ENCODE measurements at regions not wholly inside any gene's neighbourhood (a gene's known extent, or its start where the extent isn't known, plus 50 kb on each side); places are given as distances from the start of the nearest gene placed in this dataset.
"Not testable (repeated sequence)": the region's sequence is repeated elsewhere in the genome, so short reads cannot be mapped to it uniquely, and the experiment has no call there.

DNA sequence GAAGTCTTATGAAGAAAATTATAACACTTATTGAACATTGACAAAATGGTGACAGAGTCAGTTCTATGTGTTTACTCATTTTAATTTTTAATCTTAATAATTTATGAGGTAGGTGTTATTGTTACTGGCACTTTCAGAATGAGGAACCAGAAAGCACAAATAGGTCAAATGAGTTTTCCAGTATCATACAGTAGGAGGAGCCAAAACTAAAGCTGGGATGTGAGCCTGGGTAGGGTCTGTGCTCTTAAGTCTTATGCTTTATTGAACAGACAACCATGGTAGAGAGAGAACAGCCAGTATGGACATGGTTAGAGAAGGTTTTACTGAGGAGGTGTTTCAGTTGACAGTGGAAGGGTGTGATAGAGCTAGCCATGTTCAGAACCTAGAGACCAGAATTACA lies 775.7 kb downstream of the TMTC2 start:
- no peak for DNase-seq (ENCODE audit: low read depth in 4 of 4, low spot score in 3 of 4)

DNA sequence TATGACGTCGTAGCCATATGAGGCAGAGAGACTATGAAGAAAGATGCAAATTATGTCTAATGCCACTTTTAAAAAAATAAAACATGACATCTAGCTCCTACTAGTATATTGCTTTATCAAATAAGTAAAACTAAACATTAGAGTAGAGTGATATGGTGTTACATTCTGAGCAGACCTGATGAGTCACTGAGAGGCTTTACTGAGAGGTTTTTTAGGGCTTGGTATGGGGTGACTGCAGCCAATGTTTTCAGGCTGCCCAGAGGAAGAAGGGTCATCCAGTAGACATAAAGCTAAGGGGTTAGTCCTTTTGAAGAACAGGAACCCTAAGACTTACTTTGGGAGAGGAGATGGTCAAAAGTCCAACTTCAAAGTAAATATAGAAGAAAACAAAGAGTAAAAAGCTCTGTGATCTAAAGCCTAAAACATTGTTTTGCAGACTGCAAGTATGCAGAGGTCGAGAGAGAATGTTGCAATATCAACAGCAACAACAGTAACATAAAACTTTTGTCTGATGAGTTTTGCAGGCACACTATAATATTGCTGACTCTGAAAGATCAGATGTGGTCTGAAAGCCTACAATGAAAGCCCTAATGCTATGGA lies 774.7 kb downstream of the TMTC2 start:
- DNase-seq (ENCODE audit: low read depth in 4 of 4, low spot score in 3 of 4), result no peak

DNA sequence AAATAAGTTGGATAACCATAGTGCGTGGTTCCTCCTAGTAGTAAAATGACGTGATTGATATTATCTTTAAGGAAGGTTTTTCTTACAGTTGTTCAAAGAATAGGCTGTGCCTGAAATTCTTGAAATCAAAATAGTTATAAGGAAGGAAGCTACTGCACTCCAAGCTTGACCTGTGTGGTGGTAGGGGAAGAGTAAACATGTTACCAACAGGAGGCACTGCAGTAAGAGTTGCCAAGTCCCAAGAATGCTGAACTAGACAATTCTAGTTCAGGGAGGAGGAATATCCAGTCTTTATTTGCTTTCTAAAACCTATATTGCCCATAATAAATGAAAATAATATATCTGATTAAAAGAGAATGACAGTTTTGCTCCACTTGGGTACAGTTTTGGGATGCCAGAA lies 764.5 kb downstream of the TMTC2 start:
- no peak for DNase-seq (ENCODE audit: low read depth in 4 of 4, low spot score in 3 of 4)

DNA sequence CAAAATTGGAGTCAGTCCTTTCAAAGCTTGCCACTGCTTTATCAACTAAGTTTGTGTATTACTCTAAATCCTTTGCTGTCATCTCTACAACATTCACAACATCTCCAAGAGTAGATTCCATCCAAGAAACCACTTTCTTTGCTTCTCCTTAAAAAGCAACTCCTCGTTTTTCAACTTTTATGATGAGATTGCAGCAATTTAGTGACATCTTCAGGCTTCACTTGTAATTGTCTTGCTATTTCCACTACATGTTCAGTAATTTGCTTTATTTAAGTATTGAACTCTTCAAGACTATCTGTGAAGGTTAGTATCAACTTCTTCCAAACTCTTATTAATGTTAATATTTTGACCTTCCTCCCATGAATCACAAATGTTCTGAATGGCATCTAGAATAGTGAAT lies 747.9 kb downstream of the TMTC2 start:
- DNase-seq (ENCODE audit: low read depth in 4 of 4, low spot score in 3 of 4), result no peak

DNA sequence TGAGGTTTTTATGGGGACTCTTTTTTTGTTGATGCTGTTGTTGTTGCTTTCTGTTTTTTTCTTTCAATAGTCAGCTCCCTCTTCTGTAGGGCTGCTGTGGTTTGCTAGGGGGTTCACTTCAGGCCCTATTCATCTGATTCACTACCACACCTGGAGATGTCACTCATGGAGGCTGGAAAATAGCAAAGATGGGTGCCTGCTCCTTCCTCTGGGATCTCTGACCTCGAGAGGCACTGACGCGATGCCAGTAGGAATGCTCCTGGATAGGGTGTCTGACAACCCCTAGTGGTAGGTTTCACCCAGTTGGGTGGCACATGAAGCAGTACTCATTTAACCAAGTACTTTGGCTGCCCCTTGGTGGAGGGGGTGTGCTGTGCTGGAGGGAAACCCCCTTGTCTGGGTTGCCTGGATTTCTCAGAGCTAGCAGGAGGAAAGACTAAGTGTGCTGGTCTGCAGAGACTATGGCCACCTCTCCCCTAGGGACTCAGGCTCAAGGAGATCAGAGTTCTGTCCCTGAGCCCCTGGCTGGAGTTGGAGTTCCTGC lies 745.5 kb downstream of the TMTC2 start:
- no peak for DNase-seq (ENCODE audit: low read depth in 4 of 4, low spot score in 3 of 4)

DNA sequence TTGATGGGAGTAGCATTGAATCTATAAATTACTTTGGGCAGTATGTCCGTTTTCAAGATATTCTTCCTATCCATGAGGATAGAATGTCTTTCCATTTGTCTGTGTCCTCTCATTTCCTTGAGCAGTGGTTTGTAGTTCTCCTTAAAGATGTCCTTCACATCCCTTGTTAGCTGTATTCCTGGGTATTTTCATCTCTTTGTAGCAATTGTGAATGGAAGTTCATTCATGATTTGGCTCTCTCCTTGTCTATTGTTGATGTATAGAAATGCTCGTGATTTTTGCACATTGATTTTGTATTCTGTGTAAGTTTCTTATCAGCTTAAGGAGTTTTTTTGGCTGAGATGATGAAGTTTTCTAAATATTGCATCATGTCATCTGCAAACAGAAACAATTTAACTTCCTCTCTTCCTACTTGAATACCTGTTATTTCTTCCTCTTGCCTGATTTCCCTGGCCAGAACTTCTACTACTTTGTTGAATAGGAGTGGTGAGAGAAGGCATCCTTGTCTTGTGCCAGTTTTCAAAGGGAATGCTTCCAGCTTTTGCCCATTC lies 741.0 kb downstream of the TMTC2 start:
- DNase-seq (ENCODE audit: low read depth in 4 of 4, low spot score in 3 of 4), result not testable (repeated sequence)

DNA sequence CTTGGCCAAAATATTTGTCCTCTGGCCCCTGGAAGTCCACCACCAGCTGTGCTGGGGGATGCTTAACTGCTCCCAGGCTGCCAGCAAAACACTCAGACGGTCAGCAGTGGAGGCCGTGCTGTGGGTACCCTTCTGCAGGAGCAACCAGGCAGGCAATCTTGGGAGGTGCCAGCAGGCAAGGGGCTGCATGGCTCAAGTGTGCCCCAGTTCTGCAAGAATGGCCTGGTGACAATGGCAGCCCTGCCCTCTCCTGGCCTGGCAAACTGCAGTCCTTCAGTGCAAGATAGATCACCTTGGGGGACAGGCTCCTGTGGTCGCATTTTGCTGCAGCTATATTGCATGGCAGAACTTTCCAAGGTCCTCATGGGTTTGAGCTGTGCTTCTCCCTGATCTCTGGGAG lies 728.3 kb downstream of the TMTC2 start:
- DNase-seq (ENCODE audit: low read depth in 4 of 4, low spot score in 3 of 4), result no peak

DNA sequence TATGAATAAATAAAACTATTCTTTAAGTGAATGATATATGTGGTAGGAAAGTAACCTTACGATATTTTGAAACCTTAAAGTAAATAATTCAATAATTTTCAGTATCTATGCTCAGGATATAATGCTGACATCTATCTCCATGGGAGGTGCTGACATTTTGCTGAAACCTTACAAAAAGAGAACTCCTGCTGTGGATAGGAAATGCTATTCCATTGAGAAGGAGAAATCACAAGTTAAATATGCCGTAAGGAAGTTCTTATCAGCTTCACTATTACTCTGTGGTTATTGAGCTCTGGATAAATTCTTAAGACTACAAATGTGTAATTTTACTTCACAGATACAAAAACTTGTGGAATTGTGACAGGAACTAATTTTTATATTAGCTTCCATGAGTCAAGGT lies 722.1 kb downstream of the TMTC2 start:
- no peak for DNase-seq (ENCODE audit: low read depth in 4 of 4, low spot score in 3 of 4)

DNA sequence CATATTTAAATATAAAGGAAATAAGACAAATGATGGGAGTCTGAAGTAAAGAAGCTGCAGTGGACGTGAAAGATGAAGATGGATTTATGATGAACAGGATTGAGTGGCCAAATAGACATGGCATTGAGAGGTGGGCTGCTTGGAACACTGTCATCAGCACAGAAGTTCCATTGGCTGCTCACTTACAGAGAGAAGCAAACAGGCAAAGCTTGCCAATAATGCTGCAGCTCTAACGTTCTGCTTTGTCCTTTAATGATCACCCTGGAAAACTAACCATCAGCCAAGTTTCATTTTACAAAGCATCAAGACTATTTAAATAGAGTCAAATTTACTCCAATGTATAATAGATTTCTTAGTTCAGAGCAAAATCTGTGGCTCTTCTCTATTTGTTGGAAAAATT lies 721.4 kb downstream of the TMTC2 start:
- no peak for DNase-seq (ENCODE audit: low read depth in 4 of 4, low spot score in 3 of 4)

DNA sequence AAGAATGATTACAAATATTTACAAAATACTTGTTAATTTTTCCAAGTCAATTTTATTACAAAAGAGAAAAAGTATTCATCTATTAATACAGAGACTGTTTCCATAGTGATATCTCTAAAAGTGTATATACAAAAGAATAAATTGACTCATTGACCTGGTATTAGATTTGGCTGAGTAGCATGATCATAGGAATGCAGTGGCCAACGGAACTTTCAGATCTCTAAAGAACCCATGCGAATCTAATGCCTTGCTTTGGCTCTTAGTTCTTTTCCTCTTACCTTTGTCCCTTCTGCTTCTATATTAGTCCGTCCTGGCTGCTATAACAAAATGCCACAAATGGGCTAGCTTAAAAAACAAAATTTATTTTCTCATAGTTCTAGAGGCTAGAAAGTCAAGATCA lies 717.8 kb downstream of the TMTC2 start:
- no peak for DNase-seq (ENCODE audit: low read depth in 4 of 4, low spot score in 3 of 4)

DNA sequence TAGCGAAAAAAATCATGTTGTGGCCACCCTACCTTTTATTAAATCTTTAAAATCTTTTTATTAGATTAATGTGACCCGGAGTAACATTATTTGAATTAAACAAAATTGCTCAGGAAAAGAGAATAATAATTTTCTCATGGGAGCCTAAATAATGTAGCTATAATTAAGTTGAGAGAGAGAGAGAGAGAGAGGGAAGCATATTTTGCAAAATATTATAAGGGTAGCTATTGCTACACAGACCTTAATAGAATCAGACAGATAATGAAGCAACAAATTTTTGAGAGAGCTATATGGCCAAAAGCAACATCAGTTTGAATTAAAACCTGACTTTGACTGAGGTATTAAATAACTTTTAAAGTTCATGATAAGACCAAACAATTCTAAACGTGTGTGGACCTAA lies 703.5 kb downstream of the TMTC2 start:
- no peak for DNase-seq (ENCODE audit: low read depth in 4 of 4, low spot score in 3 of 4)

DNA sequence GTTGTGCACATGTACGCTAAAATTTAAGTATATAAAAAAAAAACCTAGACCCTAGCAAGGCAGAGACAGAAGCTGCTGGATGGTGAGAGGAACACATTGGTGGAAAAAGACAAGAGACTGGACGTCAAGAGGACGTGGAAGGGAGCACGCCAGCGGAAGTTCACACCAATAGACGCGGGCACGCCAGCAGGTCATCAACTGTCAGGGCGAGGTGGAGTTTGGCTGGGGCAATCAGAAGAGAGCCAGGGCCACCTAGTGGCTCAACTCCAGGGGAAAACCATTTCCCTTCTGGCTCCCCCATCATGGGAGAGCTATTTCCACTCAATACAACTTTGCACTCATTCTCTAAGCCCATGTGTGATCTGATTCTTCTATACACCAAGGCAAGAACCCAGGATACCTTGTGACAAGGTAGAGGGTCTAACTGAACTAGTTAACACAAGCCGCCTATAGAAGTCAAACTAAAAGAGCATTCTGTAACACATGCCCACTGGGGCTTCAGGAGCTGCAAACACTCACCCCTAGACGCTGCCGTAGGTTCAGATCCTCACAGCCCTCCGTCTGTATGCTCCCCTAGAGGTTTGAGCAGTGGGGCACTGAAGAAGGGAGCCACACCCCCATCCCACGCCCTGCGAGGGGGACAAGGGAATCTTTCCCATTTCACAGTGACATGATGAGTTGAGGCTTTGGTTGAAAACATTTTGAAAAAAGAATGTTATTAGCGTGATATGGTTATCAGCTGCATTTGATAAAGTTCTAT lies 702.7 kb downstream of the TMTC2 start:
- no peak for DNase-seq (ENCODE audit: low read depth in 4 of 4, low spot score in 3 of 4)

DNA sequence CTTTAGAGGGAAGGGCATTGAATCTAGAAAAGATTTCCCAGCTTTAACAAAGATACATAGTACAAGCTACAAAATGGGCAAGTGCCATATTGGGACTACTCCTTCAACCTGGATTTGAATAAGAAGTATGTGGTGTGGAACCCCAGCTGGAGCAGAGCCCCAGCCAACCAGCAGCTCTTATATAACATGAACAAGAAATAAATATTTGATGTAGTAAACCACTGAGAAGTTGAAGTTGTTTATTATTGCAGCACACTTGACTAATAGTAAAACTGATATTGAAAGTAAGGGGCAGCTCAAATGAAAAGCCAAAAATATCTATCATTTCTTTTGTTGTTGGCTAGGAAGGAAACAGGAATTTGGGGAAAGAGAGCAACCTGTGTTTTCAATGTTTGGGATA lies 701.8 kb downstream of the TMTC2 start:
- no peak for DNase-seq (ENCODE audit: low read depth in 4 of 4, low spot score in 3 of 4)

DNA sequence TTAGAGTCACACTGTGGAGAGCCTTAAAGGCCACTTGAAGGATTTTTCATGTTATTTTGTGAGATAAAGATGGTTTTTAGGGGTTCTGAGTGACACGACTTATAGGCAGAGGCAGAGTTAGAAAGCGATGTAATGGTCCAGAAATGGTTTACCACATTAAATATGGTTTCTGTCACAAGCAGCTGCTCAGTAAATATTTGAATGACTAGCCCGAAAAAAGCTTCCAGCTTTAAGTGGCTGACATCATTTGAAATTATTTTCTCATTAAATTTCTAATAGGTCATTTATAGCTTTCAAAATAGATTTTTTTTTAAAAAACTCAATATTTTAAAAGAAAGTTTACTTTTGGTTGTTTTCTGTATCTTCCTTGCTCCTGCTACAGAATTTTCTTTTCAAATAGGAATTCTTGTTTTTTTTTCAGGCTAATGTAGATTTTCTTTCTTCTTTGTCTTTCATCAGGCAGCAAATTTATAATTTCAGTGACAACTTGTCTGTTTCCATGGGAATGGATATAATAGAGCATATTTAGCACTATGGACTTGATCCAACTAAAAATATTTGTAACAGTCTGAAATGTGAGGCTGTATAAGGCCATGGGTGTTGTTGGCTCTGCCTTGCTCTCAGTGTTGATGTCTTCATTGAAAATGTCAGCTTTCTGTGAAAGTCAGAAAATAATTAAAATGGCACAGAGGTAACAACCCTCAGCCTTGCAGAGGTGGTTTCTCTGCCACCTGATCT lies 700.0 kb downstream of the TMTC2 start:
- no peak for DNase-seq (ENCODE audit: low read depth in 4 of 4, low spot score in 3 of 4)

DNA sequence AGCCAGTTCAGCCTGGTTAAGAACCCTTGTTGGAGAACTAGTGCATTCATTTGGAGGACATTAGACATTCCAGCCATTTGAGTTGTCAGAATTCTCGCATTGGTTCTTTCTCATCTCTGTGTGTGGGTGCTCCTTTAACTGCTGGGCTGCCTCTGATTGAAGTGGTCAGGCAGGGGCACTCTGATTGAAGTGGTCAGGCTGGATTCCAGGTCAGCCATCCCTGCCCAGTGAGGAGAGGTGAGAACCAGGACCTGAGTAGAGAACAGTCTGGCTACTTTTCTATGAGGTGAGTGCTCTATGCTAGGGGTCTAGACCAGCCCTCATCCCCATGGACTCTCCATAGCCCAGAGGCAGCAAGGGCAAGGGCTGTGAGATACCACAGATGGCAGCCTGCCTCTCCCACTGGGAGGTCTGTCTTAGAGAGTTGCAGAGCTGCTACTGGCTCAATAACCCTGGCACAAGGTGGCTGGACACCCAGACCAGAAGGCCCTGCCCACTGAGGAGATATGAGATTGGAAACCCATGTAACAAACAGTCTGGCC lies 691.6 kb downstream of the TMTC2 start:
- DNase-seq (ENCODE audit: low read depth in 4 of 4, low spot score in 3 of 4), result no peak

DNA sequence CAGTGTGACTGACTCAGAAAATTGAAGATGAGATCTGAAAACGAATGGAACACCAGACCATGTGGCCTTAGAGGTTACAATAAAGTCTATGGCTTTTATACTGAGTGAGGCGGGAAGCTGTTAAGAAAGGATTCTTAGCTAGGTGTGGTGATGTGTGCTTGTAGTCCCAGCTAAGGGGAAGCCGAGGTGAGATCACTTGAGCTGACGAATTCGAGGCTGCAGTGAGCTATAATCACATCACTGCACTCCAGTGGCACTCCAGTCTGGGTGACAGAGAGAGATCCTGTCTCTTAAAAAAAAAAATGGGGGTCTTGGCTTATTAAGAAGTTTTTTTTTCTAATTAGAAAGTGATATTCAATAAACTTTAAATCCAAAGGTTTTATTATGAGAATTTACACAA lies 678.6 kb downstream of the TMTC2 start:
- no peak for DNase-seq (ENCODE audit: low read depth in 4 of 4, low spot score in 3 of 4)

DNA sequence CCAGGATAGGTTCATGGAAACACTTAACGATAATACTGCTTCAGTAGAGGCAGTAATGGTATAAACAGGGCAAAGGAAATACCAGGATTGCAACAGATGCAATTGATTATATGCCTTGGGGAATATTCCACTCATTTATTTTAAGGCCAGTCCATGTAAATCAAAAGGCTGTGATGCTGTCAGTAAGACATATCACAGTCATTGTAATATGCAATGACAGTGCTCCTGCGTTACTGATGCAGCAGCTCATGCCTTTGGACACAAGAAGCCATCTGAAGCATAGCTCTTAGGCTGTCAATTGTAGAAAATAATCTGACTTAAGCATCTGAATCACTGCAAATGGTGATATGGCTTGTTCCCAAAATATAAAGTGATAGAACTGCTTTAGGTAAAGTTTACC lies 674.8 kb downstream of the TMTC2 start:
- no peak for DNase-seq (ENCODE audit: low read depth in 4 of 4, low spot score in 3 of 4)

DNA sequence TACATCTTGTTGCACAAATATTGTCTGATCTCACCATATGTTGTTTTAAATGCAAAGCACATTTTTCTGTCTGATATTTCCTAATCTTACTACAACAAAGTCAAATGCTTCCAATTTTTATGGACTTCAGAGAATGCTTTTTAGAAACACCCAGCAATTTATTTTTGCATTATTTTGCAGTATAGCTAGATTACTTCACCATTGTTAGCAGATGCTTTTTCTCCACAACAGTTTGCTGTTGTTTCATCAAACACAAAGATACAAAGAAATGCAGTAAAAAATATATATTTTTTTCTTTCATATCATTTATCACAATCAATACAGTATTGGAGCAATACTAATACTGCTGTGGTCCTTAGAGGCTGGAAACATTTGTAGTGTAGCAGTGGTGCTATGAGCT lies 674.4 kb downstream of the TMTC2 start:
- DNase-seq (ENCODE audit: low read depth in 4 of 4, low spot score in 3 of 4), result no peak

DNA sequence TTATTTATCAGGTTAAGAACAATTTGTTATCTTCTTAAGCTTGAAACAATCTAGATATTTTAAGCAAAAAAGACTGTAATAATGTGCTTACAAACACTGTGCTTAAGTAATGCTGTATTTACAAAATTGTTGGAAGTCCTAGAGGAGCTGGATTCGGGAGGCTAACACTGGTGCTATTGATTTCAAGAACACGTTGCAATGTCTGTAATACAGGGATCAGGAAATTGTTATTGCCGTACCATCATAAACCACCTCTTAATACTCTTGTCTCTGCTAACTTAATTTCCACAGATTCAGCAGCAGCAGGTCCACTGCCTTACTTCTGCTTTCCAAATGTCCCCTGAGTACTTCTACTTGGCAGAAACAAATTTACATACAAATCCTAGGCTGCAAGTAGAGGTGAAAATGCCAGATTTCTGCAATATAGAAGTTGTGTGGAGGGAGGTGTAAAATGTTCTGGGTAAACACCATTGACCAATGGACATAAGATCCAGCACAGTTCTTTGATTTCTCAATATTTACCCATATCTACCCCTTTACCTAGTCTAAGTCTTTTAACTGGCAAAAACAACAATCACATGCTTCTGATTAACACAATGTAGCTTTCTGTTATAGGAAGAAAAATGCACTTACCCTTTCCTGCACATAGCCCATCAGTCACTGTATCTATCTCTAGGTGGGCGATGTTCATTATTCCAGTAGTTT lies 663.4 kb downstream of the TMTC2 start:
- DNase-seq (ENCODE audit: low read depth in 4 of 4, low spot score in 3 of 4), result no peak

DNA sequence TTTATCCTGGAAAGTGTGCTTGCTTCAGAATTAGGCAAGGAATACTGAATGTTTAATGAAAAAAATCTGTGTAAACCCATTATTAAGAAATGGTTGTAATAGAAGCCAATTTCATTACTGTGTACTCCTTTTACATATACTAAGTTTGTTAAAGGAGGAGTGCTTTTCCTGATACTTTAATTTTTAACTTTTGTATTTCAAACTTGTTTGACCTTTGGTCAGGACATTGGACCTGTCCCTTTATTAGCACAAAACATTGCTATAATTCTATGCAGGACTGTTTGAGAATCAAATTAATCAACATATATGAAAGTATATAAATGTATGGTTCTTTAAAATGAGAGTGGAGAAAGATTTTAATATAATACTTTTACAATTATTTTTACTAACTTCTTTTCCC lies 659.6 kb downstream of the TMTC2 start:
- no peak for DNase-seq (ENCODE audit: low read depth in 4 of 4, low spot score in 3 of 4)

DNA sequence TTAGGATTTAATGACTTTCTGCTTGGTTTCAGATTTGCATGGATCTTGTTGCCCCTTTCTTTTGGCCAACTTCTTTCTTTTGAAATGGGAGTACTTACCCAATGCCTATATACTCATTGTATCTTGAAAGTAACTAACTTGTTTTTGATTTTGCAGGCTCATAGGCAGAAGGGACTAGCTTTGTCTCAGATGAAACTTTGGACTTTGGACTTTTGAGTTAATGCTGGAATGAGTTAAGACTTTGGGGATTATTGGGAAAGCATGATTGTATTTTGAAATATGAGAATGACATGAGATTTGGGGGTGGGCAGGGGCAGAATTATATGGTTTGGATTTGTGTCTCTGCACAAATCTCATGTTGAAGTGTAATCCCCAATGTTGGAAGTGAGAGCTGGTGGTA lies 657.1 kb downstream of the TMTC2 start:
- DNase-seq (ENCODE audit: low read depth in 4 of 4, low spot score in 3 of 4), result no peak
